ENCODE measurements at regions not wholly inside any gene's neighbourhood (a gene's known extent, or its start where the extent isn't known, plus 50 kb on each side); places are given as distances from the start of the nearest gene placed in this dataset.
"Not testable (repeated sequence)": the region's sequence is repeated elsewhere in the genome, so short reads cannot be mapped to it uniquely, and the experiment has no call there.

DNA sequence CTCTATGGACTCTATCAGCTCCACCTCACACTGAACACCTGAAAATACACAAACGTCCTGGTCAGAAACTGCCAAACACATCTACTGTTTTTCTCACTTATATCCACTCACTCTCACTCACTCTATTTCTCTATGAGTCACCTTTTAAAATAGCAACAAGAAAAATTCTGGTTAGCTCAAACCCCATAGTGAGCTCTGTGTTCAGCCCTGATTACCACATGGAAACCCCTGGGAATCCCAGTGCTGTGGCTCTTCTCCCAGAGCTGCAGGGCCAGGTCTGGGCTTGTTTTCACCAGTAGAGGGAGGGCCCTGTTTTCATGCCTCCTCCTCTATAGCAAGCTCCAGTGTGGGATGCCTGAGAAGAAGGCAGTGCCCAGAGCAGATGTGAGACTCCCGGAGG lies 1126.1 kb downstream of the TMEM121 start:
- H3K4me3 ChIP-seq: no peak overlapping the region
- H3K9me3 ChIP-seq (ENCODE audit: low read depth): no peaks in the 10 kb centered on the region
- H3K36me3 ChIP-seq: no peaks in the 10 kb centered on the region
- DNase-seq (ENCODE audit: low read depth in 1 of 2, low spot score in 1 of 2): no peak
- H3K4me1 ChIP-seq (ENCODE audit: low read depth): no peaks in the 10 kb centered on the region
- no peak overlapping the region for H3K27ac ChIP-seq
- TF ChIP-seq, protein P1, sequence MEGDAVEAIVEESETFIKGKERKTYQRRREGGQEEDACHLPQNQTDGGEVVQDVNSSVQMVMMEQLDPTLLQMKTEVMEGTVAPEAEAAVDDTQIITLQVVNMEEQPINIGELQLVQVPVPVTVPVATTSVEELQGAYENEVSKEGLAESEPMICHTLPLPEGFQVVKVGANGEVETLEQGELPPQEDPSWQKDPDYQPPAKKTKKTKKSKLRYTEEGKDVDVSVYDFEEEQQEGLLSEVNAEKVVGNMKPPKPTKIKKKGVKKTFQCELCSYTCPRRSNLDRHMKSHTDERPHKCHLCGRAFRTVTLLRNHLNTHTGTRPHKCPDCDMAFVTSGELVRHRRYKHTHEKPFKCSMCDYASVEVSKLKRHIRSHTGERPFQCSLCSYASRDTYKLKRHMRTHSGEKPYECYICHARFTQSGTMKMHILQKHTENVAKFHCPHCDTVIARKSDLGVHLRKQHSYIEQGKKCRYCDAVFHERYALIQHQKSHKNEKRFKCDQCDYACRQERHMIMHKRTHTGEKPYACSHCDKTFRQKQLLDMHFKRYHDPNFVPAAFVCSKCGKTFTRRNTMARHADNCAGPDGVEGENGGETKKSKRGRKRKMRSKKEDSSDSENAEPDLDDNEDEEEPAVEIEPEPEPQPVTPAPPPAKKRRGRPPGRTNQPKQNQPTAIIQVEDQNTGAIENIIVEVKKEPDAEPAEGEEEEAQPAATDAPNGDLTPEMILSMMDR (IDR thresholded peaks at IDR 0.05; ENCODE audit: low read depth, low read length): no peak
- no peaks in the 10 kb centered on the region for H3K27me3 ChIP-seq

DNA sequence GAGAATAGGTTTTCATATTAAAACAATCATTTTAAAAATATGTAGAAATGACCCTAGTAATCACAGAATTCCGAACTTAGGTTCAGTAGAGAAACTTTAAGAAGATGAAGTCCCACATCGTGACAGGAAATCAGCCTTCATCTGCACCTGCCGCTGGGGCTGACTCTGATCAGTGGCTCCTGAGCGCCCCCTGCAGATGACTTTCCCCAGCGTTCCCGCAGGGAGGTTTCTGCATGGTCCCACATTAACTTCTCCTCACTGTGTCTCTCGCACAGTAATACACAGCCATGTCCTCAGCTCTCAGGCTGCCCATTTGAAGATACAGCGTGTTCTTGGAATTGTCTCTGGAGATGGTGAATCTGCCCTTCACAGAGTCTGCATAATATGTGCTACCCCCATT lies 1131.1 kb downstream of the TMEM121 start:
- no peak overlapping the region for H3K4me3 ChIP-seq

DNA sequence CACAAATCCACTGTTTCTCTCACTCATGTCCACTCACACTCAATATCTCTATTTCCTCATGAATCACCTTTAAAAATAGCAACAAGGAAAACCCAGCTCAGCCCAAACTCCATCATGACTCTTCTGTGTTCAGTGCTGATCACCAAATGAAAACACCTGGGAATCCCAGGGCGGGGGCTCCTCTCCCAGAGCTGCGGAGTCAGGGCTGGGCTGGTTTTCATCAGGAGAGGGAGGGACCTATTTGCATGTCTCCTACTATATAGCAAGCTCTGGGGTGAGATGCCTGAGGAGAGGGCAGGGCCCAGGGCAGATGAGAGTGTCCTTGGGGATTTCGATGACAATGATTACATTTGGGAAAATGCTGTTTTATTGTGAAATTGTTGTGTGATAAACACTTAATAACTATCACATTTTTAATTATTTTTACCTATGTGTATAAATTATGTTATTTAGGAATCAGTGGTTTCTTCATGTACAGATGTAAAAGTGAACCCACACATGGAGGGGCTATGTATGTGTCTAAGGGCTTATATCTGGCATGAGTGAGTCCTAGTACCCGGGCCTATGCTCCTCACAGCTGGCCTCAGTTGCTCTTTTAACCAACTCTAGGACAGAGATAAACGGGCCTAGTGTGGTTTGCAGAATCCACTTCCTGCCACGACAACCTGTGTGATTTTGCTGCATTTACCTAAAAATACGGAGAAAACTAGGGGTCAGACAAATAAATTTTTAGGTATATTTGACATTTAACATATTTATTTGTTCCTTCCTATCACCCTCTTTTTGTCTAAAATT lies 1131.9 kb downstream of the TMEM121 start:
- not testable (repeated sequence) for H3K27me3 ChIP-seq; H3K36me3 ChIP-seq; DNase-seq (ENCODE audit: low read depth in 1 of 2, low spot score in 1 of 2); H3K4me3 ChIP-seq; H3K4me1 ChIP-seq (ENCODE audit: low read depth); H3K9me3 ChIP-seq (ENCODE audit: low read depth); H3K27ac ChIP-seq

More for the DNA sequence above, 1131.1 kb downstream of the TMEM121 start:
- TF ChIP-seq, protein P1 (IDR thresholded peaks at IDR 0.05; ENCODE audit: low read depth, low read length): no peak
- H3K27ac ChIP-seq: no peak overlapping the region
- no peaks in the 10 kb centered on the region for H3K27me3 ChIP-seq
- H3K9me3 ChIP-seq (ENCODE audit: low read depth): no peaks in the 10 kb centered on the region
- no peaks in the 10 kb centered on the region for H3K36me3 ChIP-seq
- no peak for DNase-seq (ENCODE audit: low read depth in 1 of 2, low spot score in 1 of 2)
- no peaks in the 10 kb centered on the region for H3K4me1 ChIP-seq (ENCODE audit: low read depth)

DNA sequence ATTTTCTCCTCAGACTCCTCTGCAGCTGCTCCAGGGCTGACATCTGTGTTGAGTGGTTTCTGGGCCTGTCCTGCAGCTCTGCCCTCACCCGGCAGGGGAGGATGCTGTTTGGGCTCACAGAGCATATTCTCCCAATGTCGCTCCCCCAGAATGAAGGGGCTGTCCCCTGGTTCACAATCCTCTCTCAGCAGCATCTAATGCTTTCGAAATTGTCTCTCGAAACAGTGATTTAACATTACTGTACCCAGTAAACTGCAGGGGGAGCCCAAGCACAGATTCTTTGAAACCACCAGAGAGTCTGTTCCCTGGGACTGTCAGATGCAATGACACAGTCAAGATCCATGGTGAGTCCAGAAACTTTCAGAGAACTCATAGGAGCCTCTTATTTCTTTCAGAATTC lies 1135.2 kb downstream of the TMEM121 start:
- H3K4me3 ChIP-seq; H3K27ac ChIP-seq; H3K4me1 ChIP-seq (ENCODE audit: low read depth); H3K27me3 ChIP-seq; DNase-seq (ENCODE audit: low read depth in 1 of 2, low spot score in 1 of 2); H3K36me3 ChIP-seq; H3K9me3 ChIP-seq (ENCODE audit: low read depth): not testable (repeated sequence)

DNA sequence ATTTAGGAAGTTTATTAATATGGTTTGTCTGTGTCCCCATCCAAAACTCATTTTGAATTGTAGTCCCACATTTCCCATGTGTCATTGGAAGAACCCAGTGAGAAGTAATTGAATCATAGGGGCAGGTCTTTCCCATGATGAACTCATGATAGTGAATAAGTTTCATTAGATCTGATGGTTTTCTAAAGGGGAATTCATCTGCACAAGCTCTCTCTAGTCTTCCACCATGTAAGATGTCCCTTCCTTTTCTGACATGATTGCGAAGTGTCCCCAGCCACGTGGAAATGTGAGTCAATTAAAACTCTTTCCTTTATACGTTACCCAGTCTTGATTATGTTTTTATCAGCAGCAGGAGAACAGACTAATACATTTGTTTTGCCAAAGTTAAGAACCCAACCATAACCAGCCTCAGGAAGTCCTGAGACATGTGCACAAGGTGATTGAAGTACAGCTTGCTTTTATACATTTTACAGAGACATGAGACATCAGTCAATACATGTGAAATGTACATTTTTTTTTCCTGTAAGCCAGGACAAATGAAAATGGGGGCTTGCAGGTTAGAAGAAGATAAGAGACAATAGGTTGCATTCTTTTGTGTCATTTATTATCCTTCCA lies 1136.7 kb downstream of the TMEM121 start:
- H3K27ac ChIP-seq: no peak overlapping the region
- no peaks in the 10 kb centered on the region for H3K36me3 ChIP-seq
- H3K4me1 ChIP-seq (ENCODE audit: low read depth): no peaks in the 10 kb centered on the region
- H3K9me3 ChIP-seq (ENCODE audit: low read depth): no peaks in the 10 kb centered on the region
- H3K27me3 ChIP-seq: no peaks in the 10 kb centered on the region
- H3K4me3 ChIP-seq: no peak overlapping the region
- no peak for DNase-seq (ENCODE audit: low read depth in 1 of 2, low spot score in 1 of 2)
- TF ChIP-seq, protein P1 (IDR thresholded peaks at IDR 0.05; ENCODE audit: low read depth, low read length): no peak

DNA sequence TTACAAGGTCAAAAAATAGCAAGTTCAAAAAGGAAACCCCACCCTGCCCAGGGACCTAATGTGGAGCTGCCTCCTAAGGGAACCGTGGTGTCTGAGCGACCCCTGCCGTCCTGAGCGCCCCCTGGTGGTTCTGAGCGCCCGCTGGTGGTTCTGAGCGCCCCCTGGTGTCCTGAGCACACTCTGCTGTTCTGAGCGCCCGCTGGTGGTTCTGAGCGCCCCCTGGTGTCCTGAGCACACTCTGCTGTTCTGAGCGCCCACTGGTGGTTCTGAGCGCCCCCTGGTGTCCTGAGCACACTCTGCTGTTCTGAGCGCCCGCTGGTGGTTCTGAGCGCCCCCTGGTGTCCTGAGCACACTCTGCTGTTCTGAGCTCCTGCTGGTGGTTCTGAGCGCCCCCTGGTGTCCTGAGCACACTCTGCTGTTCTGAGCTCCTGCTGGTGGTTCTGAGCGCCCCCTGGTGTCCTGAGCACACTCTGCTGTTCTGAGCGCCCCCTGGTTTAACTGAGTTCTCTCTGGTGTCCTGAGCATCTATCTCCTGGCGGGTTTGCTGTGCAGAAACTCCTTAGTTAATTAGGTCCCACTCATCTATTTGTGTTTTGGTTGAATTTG lies 1137.5 kb downstream of the TMEM121 start:
- H3K9me3 ChIP-seq (ENCODE audit: low read depth); DNase-seq (ENCODE audit: low read depth in 1 of 2, low spot score in 1 of 2); H3K27me3 ChIP-seq; H3K27ac ChIP-seq; H3K4me3 ChIP-seq; H3K4me1 ChIP-seq (ENCODE audit: low read depth); H3K36me3 ChIP-seq: not testable (repeated sequence)

DNA sequence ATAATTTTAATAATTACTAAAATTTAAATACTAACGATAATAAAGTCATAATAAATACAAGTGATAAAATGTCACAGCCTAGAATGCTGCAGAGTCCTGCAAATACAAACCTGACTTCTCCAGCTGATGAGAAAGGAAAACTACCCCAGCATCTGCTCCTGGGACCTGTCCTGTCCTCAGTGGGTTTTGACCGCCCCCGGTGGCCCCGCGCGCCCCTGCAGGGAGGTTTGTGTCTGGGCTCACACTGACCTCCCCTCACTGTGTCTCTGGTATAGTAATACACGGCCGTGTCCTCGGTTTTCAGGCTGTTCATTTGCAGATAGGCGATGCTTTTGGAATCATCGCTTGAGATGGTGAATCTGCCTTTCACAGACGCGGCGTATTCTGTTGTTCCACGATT lies 1139.4 kb downstream of the TMEM121 start:
- H3K9me3 ChIP-seq (ENCODE audit: low read depth): no peaks in the 10 kb centered on the region
- H3K36me3 ChIP-seq: no peaks in the 10 kb centered on the region
- H3K27ac ChIP-seq: no peak overlapping the region
- TF ChIP-seq, protein P1 (IDR thresholded peaks at IDR 0.05; ENCODE audit: low read depth, low read length): no peak
- DNase-seq (ENCODE audit: low read depth in 1 of 2, low spot score in 1 of 2): no peak
- H3K27me3 ChIP-seq: no peaks in the 10 kb centered on the region
- no peaks in the 10 kb centered on the region for H3K4me1 ChIP-seq (ENCODE audit: low read depth)
- H3K4me3 ChIP-seq: no peak overlapping the region
